ENCODE measurements at regions not wholly inside any gene's neighbourhood (a gene's known extent, or its start where the extent isn't known, plus 50 kb on each side); places are given as distances from the start of the nearest gene placed in this dataset.

DNA sequence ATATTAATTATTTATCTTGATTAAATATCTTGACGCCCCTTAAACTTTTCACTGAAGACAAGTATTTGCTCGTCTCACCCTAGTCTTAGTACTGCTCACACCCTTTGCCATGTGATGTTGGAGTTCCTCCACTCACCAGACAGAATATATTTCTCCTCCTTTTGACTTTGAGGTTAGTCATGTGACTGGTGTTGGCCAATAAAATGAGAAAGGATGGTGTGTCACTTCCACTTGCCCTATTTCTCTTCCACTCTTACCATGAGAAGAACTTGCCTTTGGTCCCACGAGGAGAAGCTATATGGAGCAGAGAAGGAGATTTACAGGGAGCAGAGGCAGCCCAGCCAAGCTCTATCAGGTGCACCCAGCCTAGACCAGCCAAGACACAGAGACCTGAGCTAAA is 64.9 kb upstream of the TAB2 start:
- no peaks in the 10 kb centered on the region for H3K36me3 ChIP-seq (ENCODE audit: insufficient read depth, low read length)
- no peaks in the 10 kb centered on the region for H3K4me1 ChIP-seq (ENCODE audit: insufficient read depth, low read length, poor library complexity, severe bottlenecking)
- H3F3A ChIP-seq (ENCODE audit: low read depth): no peaks in the 10 kb centered on the region
- no peaks in the 10 kb centered on the region for H4K20me1 ChIP-seq (ENCODE audit: insufficient read depth, low read length, poor library complexity, severe bottlenecking)
- H3K9me3 ChIP-seq (ENCODE audit: insufficient read depth, low read depth, low read length): no peaks in the 10 kb centered on the region
- TF ChIP-seq EZH2phosphoT487 (IDR thresholded peaks at IDR 0.05; ENCODE audit: borderline replicate concordance): no peak
- TF ChIP-seq, protein P1, sequence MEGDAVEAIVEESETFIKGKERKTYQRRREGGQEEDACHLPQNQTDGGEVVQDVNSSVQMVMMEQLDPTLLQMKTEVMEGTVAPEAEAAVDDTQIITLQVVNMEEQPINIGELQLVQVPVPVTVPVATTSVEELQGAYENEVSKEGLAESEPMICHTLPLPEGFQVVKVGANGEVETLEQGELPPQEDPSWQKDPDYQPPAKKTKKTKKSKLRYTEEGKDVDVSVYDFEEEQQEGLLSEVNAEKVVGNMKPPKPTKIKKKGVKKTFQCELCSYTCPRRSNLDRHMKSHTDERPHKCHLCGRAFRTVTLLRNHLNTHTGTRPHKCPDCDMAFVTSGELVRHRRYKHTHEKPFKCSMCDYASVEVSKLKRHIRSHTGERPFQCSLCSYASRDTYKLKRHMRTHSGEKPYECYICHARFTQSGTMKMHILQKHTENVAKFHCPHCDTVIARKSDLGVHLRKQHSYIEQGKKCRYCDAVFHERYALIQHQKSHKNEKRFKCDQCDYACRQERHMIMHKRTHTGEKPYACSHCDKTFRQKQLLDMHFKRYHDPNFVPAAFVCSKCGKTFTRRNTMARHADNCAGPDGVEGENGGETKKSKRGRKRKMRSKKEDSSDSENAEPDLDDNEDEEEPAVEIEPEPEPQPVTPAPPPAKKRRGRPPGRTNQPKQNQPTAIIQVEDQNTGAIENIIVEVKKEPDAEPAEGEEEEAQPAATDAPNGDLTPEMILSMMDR (conservative IDR thresholded peaks at IDR 0.05; ENCODE audit: low read length): no peak
- no peak overlapping the region for H3K9ac ChIP-seq (ENCODE audit: low read depth, low read length, poor library complexity, severe bottlenecking)
- peak overlapping the region; percentile 46; the same call in 1 of the 2 replicates for H2AFZ ChIP-seq (ENCODE audit: low read length)
- no peaks in the 10 kb centered on the region for H3K79me2 ChIP-seq (ENCODE audit: insufficient read depth, low read length)
- no peaks in the 10 kb centered on the region for H3K9me2 ChIP-seq (replicated peaks; ENCODE audit: low read depth, low read length)
- H3K4me2 ChIP-seq (ENCODE audit: low read depth, low read length, poor library complexity, severe bottlenecking): no peak overlapping the region
- H3K27me3 ChIP-seq (ENCODE audit: insufficient read depth, low read length, poor library complexity, severe bottlenecking): no peaks in the 10 kb centered on the region
- H3K4me3 ChIP-seq (ENCODE audit: low read length, poor library complexity, severe bottlenecking): no peak overlapping the region

DNA sequence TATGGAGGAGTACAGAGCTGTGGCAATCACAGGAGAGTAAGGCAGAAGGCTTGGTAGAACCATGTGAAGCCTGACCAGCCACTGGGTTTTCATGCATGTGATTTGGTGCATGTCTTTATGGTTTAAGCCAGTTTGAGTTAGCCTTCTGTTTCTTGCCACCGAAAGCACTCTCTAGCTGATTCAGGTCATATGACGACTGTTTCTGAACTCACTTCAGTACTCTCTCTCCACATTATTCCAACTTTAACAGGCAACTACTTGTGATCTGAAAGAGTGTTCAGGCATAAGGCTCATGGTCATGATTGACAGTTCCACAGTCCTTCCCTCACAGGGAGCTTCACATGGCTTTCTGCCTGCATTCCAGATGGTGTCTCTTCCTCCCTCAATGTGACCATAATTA is 63.3 kb upstream of the TAB2 start:
- Histone ChIP-seq H3K4me3 (ENCODE audit: low read length, poor library complexity, severe bottlenecking) (no peak overlapping the region), H3K9me2 (replicated peaks; ENCODE audit: low read depth, low read length) (no peaks in the 10 kb centered on the region), H4K20me1 (ENCODE audit: insufficient read depth, low read length, poor library complexity, severe bottlenecking) (no peaks in the 10 kb centered on the region), H3K4me2 (ENCODE audit: low read depth, low read length, poor library complexity, severe bottlenecking) (no peak overlapping the region), H2AFZ (ENCODE audit: low read length) (no peak overlapping the region), H3K36me3 (ENCODE audit: insufficient read depth, low read length) (no peaks in the 10 kb centered on the region), H3K27me3 (ENCODE audit: insufficient read depth, low read length, poor library complexity, severe bottlenecking) (no peaks in the 10 kb centered on the region), H3F3A (ENCODE audit: low read depth) (no peaks in the 10 kb centered on the region), H3K9me3 (ENCODE audit: insufficient read depth, low read depth, low read length) (no peaks in the 10 kb centered on the region), H3K4me1 (ENCODE audit: insufficient read depth, low read length, poor library complexity, severe bottlenecking) (no peaks in the 10 kb centered on the region), H3K79me2 (ENCODE audit: insufficient read depth, low read length) (no peaks in the 10 kb centered on the region), H3K9ac (ENCODE audit: low read depth, low read length, poor library complexity, severe bottlenecking) (no peak overlapping the region)
- TF ChIP-seq, protein P1 (conservative IDR thresholded peaks at IDR 0.05; ENCODE audit: low read length): no peak
- TF ChIP-seq EZH2phosphoT487 (IDR thresholded peaks at IDR 0.05; ENCODE audit: borderline replicate concordance): no peak

DNA sequence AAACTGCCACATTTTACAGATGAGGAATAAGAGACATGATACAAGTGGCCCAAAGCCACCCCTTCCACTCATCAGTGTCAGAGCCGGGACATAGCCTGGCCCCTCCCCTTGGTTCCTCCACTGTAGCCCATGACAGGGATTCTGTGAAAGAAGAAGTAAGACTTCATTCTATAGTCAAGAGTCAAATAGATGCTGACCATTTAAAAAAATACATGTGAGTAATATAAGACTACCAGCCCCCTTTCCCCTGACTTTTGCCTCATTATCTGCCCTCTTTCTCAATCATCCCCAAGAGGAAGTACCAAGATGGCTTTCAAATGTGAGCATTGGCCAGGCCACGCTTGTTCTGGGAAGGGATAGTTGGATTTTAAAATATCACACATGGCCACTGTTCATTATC is 57.8 kb upstream of the TAB2 start:
- Histone ChIP-seq H3K9ac (ENCODE audit: low read depth, low read length, poor library complexity, severe bottlenecking) (no peak overlapping the region), H4K20me1 (ENCODE audit: insufficient read depth, low read length, poor library complexity, severe bottlenecking) (no peaks in the 10 kb centered on the region), H3K79me2 (ENCODE audit: insufficient read depth, low read length) (no peaks in the 10 kb centered on the region), H3K4me1 (ENCODE audit: insufficient read depth, low read length, poor library complexity, severe bottlenecking) (no peaks in the 10 kb centered on the region), H3F3A (ENCODE audit: low read depth) (no peaks in the 10 kb centered on the region), H3K4me3 (ENCODE audit: low read length, poor library complexity, severe bottlenecking) (no peak overlapping the region), H3K4me2 (ENCODE audit: low read depth, low read length, poor library complexity, severe bottlenecking) (no peak overlapping the region), H2AFZ (ENCODE audit: low read length) (no peak overlapping the region), H3K9me2 (replicated peaks; ENCODE audit: low read depth, low read length) (no peaks in the 10 kb centered on the region), H3K36me3 (ENCODE audit: insufficient read depth, low read length) (no peaks in the 10 kb centered on the region), H3K27me3 (ENCODE audit: insufficient read depth, low read length, poor library complexity, severe bottlenecking) (no peaks in the 10 kb centered on the region), H3K9me3 (ENCODE audit: insufficient read depth, low read depth, low read length) (no peaks in the 10 kb centered on the region)
- TF ChIP-seq, protein P1 (conservative IDR thresholded peaks at IDR 0.05; ENCODE audit: low read length): no peak
- TF ChIP-seq EZH2phosphoT487 (IDR thresholded peaks at IDR 0.05; ENCODE audit: borderline replicate concordance): no peak
